Heart left ventricle (tissue), 16 donors: ENCODE measurements at regions not wholly inside any gene's neighbourhood (a gene's known extent, or its start where the extent isn't known, plus 50 kb on each side); places are given as distances from the start of the nearest gene placed in this dataset.

ENCODE experiments used
- ATAC-seq, 4 donors: fragments of 200-7000 bp; cut with Tn5 transposase; one replicate each; pipeline ENCODE4 v1.9.1; 2020 to 2022; ENCODE audit warnings: moderate library complexity in 4 of 4, mild to moderate bottlenecking in 3 of 4, moderate number of reproducible peaks in 1 of 4
- DNase-seq, 5 donors: peaks; one replicate each; pipeline ENCODE4 v3.0.0-alpha.2; 2020
- H3K27ac ChIP-seq, 12 donors: fragments of 200-600 bp; sonication (generic) in 4 of 12; one replicate each; pipeline versions ENCODE4 v1.5.0 to v1.8.0; 2016 to 2022; ENCODE audit warnings: mild to moderate bottlenecking in 2 of 12
- H3K27me3 ChIP-seq, 9 donors: fragments of 200-600 bp; sonication (generic) in 2 of 9; one replicate each; pipeline versions ENCODE4 v1.5.1 to v1.8.0; 2016 to 2022; ENCODE audit warnings: mild to moderate bottlenecking in 3 of 9
- H3K36me3 ChIP-seq, 9 donors: fragments of 200-600 bp; sonication (generic) in 2 of 9; one replicate each; pipeline versions ENCODE4 v1.5.0 to v1.8.0; 2018 to 2022; ENCODE audit warnings: mild to moderate bottlenecking in 2 of 9
- H3K4me1 ChIP-seq, 12 donors: fragments of 200-600 bp; sonication (generic) in 4 of 12; one replicate each; pipeline versions ENCODE4 v1.5.0 to v1.8.0; 2016 to 2022; ENCODE audit warnings: mild to moderate bottlenecking in 3 of 12
- H3K4me3 ChIP-seq, 12 donors: fragments of 200-600 bp; sonication (generic) in 4 of 12; one replicate each; pipeline versions ENCODE4 v1.5.0 to v1.8.0; 2017 to 2022; ENCODE audit warnings: mild to moderate bottlenecking in 9 of 12, moderate library complexity in 4 of 12
- H3K9me3 ChIP-seq, 12 donors: fragments of 200-600 bp; sonication (generic) in 4 of 12; one replicate each; pipeline versions ENCODE4 v1.5.0 to v1.8.0; 2016 to 2022; ENCODE audit warnings: mild to moderate bottlenecking in 1 of 12
- POLR2A ChIP-seq, 2 donors: fragments of 450-650 bp; IDR thresholded peaks; one replicate each; pipeline ENCODE4 v1.6.1; 2017; ENCODE audit warnings: antibody characterized with exemption in 2 of 2, mild to moderate bottlenecking in 2 of 2, moderate library complexity in 2 of 2
- WGBS, 4 donors: extraction: QIAGEN DNeasy Blood & Tissue Kit in 2 of 4; methylation state at CpG; one replicate each; pipeline versions ENCODE4 v1.1.5 to v1.1.7; 2013 to 2018; 5-methylcytosine and 5-hydroxymethylcytosine counted together
- intact Hi-C, 10 donors: fragments of 100-400 bp; cut with DNase I; formaldehyde crosslinking; loops; one replicate each; pipeline versions ENCODE4 v1.11.1 to v1.14.2; 2022
- TF ChIP-seq, protein P1 (sequence below), 12 donors: fragments of 200-600 bp; sonication (generic) in 4 of 12; IDR thresholded peaks; one replicate each; pipeline versions ENCODE4 v1.5.0 to v1.8.0; 2018 to 2022; ENCODE audit warnings: antibody characterized with exemption in 12 of 12, mild to moderate bottlenecking in 5 of 12
- donor health status: ischemic (EF 13 %, LVEDD 7.1; RV severe dilation, severe dysfunction).
- donor health status: healthy with polysubstance abuse.
- donor health status: DM: no; HTN: yes; CAD: no.
- donor health status: DM: no; HTN: no; CAD: no.
- donor health status: ischemic (EF 25% LVEDD 6.9; RV normal size, moderate dysfunction).
- donor health status: ischemic (EF 25% LVEDD 5.7; RV mildly dilated, moderate dysfunction).
- donor health status: healthy.
- donor health status: DM: yes; HTN: yes; CAD: no.
- donor health status: ischemic (EF 35%, LVEDD 5.7; RV mildly dilated, moderate dysfunction).
- donor health status: nonischemic (EF 11% LVEDD 7.7; RV severe dilation, severe dysfunction).
- donor health status: DM: yes; HTN: yes; CAD: no.
- donor health status: PGD.
- donor health status: ischemic (EF 29% LVEDD 5.4; RV normal size, mild dysfunction).
- donor health status: nonischemic (EF 23%, LVEDD 6.1; RV moderate dilation, normal function).

DNA sequence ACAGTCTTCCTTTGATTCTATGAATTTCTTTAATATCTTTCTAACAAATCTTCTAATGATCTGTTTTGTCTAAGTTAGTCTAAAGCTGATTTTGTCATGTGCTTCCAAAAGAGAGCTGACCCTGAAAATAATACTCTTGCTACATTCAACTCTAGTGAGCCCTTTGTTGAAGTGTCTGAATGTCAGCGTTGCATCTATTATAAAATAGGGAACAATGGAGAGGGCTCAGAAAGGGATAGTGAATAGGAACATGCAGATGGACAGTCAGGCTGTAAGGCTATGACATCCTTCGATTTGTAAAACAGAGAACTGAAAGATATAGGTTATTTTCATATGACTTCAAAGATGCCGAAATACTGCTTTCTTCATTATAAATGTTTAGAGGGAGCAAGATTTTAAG, 304.5 kb downstream of the GALC start:
- Histone ChIP-seq H3K4me1 (no peaks in the 10 kb centered on the region), H3K27ac (no peak overlapping the region), H3K27me3 (peaks cover 0 to 9% (median 0%) of the 10 kb centered on the region in 9 donors), H3K9me3 (peaks cover 0 to 8% (median 0%) of the 10 kb centered on the region in 12 donors), H3K36me3 (no peaks in the 10 kb centered on the region), H3K4me3 (no peak overlapping the region)
- intact Hi-C loops, result no loop called here
- TF ChIP-seq POLR2A (IDR thresholded peaks at IDR 0.05), result no peak
- TF ChIP-seq, protein P1, sequence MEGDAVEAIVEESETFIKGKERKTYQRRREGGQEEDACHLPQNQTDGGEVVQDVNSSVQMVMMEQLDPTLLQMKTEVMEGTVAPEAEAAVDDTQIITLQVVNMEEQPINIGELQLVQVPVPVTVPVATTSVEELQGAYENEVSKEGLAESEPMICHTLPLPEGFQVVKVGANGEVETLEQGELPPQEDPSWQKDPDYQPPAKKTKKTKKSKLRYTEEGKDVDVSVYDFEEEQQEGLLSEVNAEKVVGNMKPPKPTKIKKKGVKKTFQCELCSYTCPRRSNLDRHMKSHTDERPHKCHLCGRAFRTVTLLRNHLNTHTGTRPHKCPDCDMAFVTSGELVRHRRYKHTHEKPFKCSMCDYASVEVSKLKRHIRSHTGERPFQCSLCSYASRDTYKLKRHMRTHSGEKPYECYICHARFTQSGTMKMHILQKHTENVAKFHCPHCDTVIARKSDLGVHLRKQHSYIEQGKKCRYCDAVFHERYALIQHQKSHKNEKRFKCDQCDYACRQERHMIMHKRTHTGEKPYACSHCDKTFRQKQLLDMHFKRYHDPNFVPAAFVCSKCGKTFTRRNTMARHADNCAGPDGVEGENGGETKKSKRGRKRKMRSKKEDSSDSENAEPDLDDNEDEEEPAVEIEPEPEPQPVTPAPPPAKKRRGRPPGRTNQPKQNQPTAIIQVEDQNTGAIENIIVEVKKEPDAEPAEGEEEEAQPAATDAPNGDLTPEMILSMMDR (IDR thresholded peaks at IDR 0.05), result no peak
- DNase-seq, result no peak
- no peak for ATAC-seq
- WGBS, 4 donors, result 88 to 91% (median 91%) methylated on average over 3 of the region's 3 CpGs

- Histone ChIP-seq H3K9me3 (peaks cover 0 to 20% (median 2%) of the 10 kb centered on the region in 12 donors), H3K4me3 (no peak overlapping the region), H3K36me3 (no peaks in the 10 kb centered on the region), H3K27ac (no peak overlapping the region), H3K27me3 (peaks cover 0 to 9% (median 0%) of the 10 kb centered on the region in 9 donors), H3K4me1 (no peaks in the 10 kb centered on the region)
- 26 to 41% (median 30%) methylated on average over 7 of the region's 7 CpGs for WGBS, 4 donors
- ATAC-seq (no peak), DNase-seq (no peak)
- TF ChIP-seq, protein P1 (IDR thresholded peaks at IDR 0.05), result no peak
- no peak for TF ChIP-seq POLR2A (IDR thresholded peaks at IDR 0.05)
- intact Hi-C loops, result no loop called here
Measured at GRCh38 chr14:87687420-87687819, 305.6 kb downstream of the GALC start.

- Histone ChIP-seq H3K27me3 (peaks cover 0 to 9% (median 0%) of the 10 kb centered on the region in 9 donors), H3K9me3 (peaks cover 0 to 25% (median 2%) of the 10 kb centered on the region in 12 donors), H3K4me3 (no peak overlapping the region), H3K36me3 (no peaks in the 10 kb centered on the region), H3K27ac (no peak overlapping the region), H3K4me1 (no peaks in the 10 kb centered on the region)
- TF ChIP-seq, protein P1 (IDR thresholded peaks at IDR 0.05), result no peak
- no peak for TF ChIP-seq POLR2A (IDR thresholded peaks at IDR 0.05)
- intact Hi-C loops, result no loop called here
- DNase-seq (no peak), ATAC-seq (no peak)
- 57 to 94% (median 81%) methylated on average over 1 of the region's 1 CpG for WGBS, 4 donors
Measured at GRCh38 chr14:87686746-87687145, 306.2 kb downstream of the GALC start.

- intact Hi-C loops, result no loop called here
- H3K36me3 ChIP-seq, result no peaks in the 10 kb centered on the region
- peaks cover 0 to 25% (median 2%) of the 10 kb centered on the region in 12 donors for H3K9me3 ChIP-seq
- TF ChIP-seq, protein P1 (IDR thresholded peaks at IDR 0.05), result no peak
- no peak for TF ChIP-seq POLR2A (IDR thresholded peaks at IDR 0.05)
- H3K4me1 ChIP-seq, result no peaks in the 10 kb centered on the region
- H3K4me3 ChIP-seq, result no peak overlapping the region
- DNase-seq, result no peak
- peaks cover 0 to 6% (median 0%) of the 10 kb centered on the region in 9 donors for H3K27me3 ChIP-seq
- 53 to 72% (median 61%) methylated on average over 3 of the region's 3 CpGs for WGBS, 4 donors
- ATAC-seq, result no peak
- H3K27ac ChIP-seq, result no peak overlapping the region
Measured at GRCh38 chr14:87679866-87680265, 313.1 kb downstream of the GALC start.
